Dedifferentiated amniotic fluid mesenchymal stem cell (primary cell): ENCODE measurements at regions not wholly inside any gene's neighbourhood (a gene's known extent, or its start where the extent isn't known, plus 50 kb on each side); places are given as distances from the start of the nearest gene placed in this dataset.

ENCODE experiments used
- DNase-seq: peaks from one replicate; pipeline ENCODE4 v3.0.0-alpha.2; 2016; ENCODE audit errors: extremely low spot score

DNA sequence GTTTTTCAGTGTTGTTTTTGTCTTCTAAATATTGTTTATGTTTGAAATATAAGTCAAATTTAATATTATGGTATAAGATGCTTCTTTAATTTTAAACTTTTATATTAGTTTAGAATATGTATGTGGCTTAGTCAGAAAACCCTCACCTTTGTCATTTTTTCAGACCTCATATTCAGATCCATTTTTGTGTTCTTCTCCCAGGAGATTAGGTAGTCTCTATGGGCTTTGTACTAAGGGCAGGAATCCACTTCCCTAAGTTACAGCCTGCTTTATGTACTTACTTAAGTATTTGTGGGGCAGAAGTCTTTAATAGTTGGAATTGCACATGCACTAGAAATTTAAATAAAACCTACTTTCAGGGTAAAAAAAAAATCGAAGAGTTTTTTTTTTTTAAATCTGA, 63.5 kb upstream of the TENM3 start:
- no peak for DNase-seq

DNA sequence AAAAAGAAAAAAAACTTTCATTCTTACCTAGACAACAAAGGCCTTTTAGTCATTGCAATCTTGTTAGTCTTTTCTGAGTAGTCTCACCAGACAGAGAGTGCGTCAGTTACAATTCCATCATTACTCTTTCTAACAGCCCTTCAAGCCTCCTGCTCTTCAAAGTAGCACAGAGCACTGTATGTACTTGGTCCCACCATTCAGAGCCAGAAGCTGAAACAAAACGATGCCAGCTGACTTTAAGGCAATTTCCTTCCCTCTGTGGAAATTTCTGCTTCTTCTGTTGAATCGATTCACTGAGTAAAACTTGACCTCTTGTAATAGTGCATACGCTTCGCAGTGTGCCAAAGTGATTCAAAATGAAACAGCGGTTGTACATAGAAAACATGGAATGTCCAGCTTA, 57.7 kb upstream of the TENM3 start:
- DNase-seq: no peak

DNA sequence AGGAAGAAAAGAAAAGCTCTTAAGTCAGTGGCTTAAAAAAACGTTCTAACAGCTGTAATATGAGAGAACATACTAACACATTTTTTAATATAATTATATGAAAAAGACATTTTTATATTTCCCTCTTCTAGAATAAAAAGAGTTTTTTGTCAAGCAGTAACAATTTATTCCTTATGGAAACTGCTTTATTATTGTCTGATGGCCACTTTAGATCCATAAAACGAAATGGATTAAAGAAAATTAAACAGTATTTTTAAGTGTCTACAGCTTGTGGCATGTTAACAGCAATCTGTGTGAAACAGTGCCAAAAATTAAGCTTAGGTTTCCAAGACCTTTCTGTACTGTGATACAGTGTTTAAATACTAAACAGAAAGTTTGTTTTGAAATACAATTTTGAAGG, 55.5 kb upstream of the TENM3 start:
- DNase-seq: no peak

GRCh38 chr4:182188622-182189021, 54.6 kb upstream of the TENM3 start:
- DNase-seq: no peak

DNA sequence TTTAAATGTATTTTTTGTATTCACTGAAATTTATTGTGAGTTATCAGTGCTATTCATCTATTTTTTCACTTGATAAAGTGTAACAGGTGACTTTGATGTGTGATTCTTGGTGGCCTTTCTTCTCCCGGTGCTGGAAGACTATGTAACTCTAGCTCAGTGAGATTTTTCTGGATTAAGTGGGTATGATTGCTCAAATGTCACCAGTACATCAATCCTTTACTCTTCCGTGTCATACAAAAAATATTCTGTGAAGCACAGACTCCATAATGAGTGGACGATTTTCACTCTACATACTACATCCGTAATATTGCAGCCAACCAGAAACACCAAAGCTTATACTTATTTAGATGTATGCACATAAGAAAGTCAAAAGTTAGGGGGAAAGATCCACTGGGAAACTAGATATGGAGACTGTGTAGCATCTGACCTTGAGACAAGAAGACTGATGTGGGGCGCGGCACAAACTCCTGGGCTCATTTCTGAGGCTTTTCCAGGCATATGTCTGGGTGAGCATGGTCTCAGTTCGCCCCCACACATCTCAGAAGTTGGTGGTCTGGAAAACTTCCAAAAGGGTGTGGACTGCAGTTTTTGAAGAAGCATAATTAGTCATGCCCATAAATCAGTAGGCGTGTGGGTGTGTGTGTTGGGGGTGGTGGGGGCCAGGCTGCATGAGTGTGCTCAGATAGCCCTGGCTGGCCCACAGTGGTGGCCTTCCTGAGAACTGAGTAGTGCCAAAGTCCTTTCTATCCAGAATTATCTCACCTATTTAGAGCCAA, 53.9 kb upstream of the TENM3 start:
- peak; percentile 59 for DNase-seq

DNA sequence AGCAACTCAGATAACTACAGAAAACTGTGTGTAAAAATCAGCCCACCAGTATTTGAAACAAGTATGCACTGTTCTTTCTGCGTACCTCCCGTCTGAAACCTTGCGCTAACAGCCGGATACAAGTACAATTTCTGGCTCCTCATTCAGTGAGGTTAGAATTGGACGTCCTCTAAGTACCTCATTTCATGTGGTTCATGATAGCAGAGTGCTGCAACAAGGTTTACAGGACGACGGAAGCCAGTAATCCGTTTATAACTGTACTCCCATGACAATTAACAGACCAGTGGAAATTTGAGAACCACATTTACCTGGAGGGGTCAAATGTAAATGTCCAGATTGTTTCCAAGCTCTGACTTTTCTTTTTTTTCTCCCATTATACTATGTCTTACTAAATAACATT, 52.9 kb upstream of the TENM3 start:
- DNase-seq: no peak

- DNase-seq: peak; percentile 34
Observed at GRCh38 chr4:182192511-182193181, 50.6 kb upstream of the TENM3 start.

GRCh38 chr4:182193311-182193710, 49.9 kb upstream of the TENM3 start:
- DNase-seq: no peak
